NCI-H2227 (cell line): ENCODE measurements at regions not wholly inside any gene's neighbourhood (a gene's known extent, or its start where the extent isn't known, plus 50 kb on each side); places are given as distances from the start of the nearest gene placed in this dataset.
"Not testable (repeated sequence)": the region's sequence is repeated elsewhere in the genome, so short reads cannot be mapped to it uniquely, and the experiment has no call there.

Experiments
- DNase-seq: peaks from one replicate; lab custom pipeline; 2025; ENCODE audit not compliant: unreplicated experiment; lab: John Stamatoyannopoulos, UW

DNA sequence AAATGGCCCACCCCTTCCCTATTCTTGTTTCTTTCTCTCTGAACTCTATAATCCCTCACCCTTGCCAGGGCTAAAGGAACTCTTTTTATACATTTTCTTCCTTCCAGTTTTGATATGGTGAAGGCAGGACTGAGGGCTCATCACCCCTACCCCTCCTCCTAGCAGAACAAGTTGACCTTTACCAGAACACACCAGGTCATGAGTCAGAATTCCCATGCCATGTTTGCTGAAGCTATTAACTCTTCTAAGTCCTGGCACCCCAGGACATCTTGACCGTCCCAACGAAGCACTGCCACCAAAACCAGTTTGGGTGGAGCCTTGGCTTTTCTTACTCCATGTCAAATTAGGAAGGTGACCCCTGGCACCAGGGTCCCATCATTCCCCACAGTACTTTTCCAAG, 57.5 kb upstream of the DYNLT3 start:
- no peak for DNase-seq

DNA sequence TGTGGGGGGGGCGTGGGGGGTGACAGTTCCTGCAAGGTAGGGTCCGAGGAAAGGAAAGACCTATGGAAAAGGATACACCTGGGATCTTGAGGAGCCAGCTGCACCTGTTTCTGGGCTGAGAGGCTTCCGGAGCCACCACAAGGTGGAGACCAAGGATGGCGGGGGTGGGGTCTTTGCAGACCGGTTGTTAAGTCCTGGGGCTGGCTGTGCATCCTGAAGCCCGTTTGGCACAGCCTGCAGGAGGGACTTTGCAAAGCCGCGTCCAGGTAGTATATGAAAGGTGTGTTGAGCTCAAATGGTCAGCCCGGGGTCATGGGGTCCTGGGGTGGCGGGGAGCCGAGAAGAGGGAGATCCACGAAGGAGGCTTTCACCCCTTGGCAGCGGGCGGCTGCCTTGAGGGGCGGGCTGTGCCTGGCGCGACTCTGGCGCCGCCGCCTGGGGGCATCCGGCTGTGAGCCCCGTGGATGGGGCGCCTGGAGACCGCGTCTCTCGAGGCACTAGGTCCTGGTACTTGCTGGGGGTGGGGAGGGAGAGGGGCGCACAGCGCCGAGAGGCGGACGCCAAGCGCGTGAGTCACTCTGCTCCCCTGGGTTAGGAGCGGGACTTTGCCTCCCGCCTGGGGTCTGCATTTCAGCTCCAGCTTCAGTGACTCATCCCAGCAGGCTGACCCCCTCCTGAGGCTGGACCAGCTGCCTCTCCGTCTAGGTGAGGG, 58.2 kb upstream of the DYNLT3 start:
- peak; percentile 79 for DNase-seq

DNA sequence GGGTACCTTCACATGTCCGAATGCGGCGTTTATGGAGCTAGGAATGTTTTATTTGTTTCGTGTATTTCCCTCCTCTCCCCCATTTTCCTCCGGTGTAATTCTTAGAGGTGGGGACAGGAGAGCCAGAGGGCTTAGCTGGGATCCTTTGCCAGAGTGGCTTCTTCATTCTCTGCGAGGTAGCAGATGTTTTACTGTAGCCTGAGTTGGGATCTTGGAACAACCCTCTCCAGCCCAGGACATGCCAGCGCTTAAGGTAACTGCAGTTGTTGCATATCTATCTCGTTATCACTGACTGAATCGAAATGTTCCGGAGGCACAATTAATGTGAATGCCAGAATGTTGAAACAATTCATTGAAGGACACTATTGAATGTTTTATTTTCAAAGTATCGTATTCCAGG, 59.0 kb upstream of the DYNLT3 start:
- peak; percentile 19 for DNase-seq

DNA sequence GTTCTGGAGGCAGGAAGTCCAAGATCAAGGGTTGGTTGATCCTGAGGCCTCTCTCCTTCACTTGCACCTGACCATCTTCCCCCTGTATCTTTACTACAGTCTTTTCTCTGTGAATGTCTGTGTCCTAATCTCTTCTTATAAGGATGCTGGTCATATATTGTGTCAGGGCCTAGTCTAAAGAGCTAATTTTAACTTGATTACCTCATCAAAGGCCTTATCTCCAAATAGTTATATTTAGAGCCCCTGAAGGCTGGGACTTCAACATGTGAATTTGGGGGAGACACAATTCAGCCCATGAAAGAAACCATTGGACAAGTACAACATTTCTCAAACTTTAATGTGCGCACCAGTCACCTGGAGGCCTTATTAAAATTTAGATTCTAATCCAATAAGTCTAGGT, 62.8 kb upstream of the DYNLT3 start:
- no peak for DNase-seq

DNA sequence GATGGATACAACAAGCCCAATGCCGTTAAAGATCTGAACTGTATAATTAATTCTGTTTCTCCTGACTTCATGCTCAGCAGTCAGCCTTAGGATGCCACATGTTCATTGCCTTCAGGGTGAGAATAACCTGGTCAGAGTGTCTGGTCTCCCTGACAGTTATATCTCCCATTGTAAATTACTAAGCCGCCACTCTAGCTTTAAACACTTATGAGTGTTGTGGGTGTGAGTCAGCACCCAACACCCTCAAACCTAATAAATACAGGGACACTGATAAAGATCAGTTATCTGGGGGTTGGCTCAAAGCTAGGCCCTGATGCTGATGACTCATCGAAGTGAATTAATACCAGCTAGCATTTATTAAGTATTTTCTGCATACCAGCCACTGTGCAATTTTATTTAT, 64.9 kb upstream of the DYNLT3 start:
- no peak for DNase-seq

DNA sequence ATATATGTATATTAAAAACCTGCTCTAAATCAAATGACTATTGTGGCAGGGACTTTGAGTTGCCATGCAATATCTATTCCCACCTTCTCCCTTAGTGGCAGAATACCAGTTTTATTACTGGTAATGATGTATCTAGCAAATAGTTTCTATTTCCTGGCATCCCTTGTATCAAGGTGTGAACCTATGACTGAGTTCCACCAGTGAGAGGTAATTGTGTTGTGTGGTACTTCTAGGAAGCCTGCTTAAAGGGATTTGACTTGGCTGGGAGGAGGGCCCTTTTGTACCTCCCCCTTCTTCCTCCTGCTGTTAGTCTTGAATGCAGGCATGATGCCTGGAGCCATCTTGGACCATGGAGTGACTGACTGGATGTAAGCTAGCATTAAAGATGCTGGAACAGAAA, 65.4 kb upstream of the DYNLT3 start:
- no peak for DNase-seq

DNA sequence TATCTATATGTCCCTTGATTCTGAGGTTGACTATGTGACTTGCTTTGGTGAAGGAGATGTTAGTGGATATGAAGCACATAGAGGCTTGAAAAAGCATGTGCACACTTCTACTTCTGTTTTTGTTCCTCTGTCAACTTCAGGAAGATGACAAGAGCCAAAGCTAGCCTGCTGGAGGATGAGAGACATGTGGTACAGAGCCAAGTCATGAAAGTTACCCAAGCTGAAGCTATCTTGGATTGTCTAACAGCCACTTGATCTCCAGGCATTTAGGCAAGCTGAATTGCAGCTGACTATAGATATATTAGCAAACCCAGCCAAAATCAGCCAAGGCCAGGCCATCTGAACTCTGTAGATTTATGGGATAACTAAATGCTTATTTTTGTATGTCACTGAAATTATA, 70.8 kb upstream of the DYNLT3 start:
- DNase-seq = no peak

DNA sequence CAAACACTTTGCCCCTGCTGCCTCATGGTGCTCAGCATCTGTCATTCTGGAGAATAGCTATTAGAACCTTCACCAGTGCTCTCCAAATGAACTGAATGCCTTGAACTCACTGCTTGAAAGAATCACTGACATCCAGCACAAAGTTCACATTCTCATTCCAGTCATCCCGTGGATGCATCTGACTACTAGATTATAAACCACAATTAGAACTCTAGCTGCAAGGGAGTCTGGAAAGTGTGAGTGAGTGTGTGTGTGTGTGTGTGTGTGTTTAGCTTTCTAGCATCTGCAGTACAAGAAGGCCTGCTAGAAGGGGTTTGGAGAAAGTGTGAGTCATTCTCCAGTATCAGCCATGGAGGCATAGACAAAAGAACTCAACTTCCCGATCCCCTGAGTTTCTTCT, 71.3 kb upstream of the DYNLT3 start:
- no peak for DNase-seq

DNA sequence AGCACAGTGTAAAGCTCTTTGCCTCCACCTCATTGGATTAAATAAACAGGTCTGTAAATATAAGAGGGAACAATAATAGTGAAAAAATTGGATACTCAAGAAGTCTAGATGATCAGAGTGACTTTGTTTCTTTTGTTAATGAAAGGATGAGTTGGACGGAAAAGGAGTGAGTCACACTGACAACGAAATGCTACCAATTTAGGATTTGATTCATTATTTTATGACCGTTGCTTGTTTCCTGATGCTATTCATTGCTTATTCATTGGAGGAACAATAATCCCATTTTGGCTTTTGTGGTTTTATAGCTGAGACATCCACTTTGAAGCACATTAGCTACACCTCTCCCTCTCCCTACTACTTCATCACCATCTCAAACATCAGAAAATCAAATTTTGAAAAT, 74.4 kb upstream of the DYNLT3 start:
- DNase-seq = no peak

DNA sequence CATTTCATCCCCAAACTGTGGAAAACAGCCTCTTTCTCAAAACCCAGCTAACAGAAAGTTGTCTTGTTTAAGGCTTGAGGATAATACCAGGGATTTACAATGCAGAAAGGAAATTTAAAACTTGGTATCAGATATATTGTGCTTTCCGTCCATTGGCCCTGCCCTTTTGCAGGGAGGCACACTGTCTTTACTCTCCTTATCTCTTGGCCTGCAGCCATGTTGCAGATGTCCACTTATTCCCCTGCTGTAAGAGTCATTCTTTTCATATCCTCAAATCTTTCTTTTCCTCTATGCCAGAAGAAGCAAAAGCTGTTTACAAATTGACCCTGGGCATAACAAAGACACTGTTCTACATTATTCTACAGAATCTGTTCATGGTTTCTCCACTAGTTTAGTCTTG, 75.6 kb upstream of the DYNLT3 start:
- no peak for DNase-seq

DNA sequence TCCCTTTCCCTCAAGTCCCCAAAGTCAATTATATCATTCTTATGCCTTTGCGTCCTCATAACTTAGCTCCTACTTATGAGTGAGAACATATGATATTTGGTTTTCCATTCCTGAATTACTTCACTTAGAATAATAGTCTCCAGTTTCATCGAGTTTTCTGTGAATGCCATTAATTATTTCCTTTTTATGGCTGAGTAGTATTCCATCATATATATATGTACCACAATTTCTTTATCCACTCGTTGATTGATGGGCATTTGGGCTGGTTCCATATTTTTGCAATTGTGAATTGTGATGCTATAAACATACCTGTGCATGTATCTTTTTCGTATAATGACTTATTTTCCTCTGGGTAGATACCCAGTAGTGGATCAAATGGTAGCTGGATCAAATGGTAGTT, 78.4 kb upstream of the DYNLT3 start:
- not testable (repeated sequence) for DNase-seq

DNA sequence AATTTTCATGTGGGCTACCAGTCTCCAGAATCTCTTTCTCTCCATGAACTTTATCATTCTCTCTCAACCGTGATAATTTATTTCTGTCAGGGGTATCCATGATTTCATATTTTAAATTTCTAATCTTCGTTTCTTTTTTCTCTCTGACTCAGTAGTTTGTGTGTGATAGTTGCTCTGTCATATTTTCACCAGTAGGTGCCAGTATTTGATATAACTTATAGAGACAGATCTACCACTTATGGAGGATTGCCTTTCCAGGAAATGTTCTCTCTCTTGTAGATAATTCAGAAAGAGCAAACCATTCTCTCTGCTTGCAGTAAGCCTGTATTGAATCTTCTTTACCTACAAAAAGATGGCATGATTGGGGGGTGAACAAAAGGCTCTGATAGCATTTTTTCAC, 79.3 kb upstream of the DYNLT3 start:
- peak; percentile 72 for DNase-seq

DNA sequence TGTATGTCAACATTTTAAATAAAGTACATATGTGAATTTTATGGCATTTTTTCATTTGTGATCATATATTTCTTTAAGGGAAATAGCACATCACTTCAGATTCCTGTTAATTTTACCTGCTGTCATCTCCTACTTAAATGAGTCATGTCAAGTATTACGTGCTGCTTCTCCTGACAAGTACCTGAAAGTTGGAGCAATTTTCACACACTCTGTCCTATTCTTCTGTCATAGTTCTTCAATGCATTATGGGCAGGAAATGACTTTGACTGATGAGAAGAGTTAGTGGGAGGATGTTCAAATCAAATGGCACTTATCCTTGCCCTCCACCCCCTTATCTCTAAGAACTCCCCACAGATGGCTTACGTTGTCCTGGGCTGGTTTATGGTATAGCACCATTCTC, 64.2 kb upstream of the SYTL5 start:
- DNase-seq = peak; percentile 12

DNA sequence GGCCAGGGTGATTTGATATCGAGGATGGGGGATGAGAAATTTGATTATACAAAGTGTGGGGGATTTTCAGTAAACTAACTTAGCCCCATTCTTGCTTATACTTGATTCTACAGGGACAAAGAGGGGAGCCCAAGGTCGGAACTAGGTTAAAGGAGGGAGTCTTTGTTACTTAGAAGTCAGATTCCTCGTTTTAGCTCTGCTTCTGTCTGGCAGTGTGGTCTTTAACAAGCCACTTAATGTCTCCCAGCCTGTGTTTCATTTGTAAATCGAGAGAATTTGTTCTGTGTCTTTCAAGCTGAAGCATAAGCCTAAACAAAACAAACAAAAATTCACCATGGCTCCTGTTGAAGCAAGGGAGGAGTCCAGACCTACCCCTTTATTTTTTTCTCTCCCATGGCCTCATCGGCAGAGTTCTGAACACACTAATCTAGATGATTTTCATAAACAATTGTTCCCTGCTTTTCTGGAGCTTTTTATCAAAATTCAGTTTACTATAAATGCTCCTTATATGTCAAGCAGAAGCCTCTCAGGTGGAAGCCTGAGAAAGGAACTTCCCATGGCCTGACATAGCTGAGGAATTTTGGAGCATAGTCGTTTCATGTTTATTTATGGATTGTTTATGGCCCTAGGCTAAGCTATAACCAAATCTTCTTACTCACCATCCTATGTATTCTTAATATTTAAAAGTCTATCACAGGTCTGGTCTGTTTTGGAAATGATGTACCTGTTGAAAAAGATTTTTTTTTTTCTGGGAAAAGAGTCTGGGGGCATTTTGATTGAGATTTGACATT, 62.6 kb upstream of the SYTL5 start:
- DNase-seq = no peak

DNA sequence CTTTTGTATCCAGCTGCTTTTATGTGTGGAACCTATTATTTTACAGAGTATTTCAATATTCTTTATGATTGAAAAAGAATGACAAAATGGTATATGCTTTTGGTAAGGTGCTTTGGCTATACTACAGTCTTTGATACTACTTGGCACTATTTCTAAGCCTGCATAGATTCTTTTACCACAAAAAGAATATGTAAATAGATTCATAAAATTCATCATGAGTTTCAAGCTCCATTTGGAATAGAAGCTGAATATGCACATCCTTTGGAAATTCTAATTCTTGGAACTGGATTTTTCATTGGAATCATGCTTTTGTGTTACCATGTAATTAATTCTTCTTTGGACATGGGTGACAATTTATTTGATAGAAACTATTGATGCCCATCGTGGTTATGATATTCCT, 60.2 kb upstream of the SYTL5 start:
- DNase-seq = no peak

DNA sequence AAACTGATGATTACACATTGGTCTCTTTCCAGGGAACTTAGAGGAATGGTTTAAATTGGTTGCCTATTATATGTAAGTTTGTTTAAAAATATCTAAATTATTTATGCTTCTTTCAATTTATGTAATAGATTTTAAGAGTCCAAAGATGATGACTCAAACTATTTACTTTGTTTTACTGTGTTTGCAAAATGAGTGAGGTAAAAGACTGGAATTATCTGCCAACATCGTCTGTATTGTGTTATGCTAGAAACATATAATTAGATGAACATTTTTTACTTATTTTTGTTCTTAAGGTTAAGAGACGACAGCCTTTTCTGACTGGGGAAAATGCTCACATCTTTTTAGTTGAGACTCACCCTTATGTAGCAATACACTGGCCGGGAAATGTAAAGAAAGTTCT, 51.1 kb upstream of the SYTL5 start:
- DNase-seq = peak; percentile 24

DNA sequence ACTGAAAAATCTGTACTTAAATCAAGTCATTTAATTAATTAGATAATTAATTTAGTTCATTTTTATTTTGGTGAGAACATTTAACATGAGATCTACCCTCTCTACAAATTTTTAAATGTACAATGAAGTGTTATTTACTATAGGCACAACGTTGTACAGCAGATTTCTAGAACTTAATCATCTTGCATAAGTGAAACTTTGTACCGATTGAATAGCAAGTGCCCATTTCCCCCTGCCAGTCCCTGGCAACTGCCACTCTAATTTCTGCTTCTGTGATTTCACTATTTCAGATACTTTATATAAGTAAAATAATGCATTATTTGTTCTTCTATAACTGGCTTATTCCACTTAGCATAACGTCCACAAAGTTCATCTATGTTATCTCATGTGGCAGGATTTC, 50.1 kb upstream of the SYTL5 start:
- no peak for DNase-seq
